Forelimb muscle (tissue), 1 donor: ENCODE measurements at regions not wholly inside any gene's neighbourhood (a gene's known extent, or its start where the extent isn't known, plus 50 kb on each side); places are given as distances from the start of the nearest gene placed in this dataset.

Source experiments
- DNase-seq: peaks from one replicate; pipeline ENCODE4 v3.0.0-alpha.2; 2013; ENCODE audit warnings: low read depth

DNA sequence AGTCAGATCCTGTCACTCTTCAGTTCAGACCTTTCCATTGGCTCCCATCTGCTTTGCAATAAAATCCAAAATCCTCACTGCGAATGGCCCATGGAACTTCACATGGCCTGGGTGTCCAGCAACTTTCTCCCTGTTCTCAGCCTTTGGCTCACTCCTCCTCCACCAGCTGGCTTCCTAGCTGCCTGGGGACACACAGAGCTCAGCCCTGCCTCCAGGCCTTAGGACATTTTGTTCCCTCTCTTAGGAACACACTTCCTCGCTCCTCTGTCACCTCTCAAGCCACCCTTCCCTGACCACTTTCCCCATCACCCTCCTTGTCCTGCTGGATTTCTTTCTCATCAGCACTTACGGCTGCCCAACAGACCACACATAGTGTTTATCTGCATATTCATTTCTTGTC is 419.6 kb downstream of the MED13L start:
- no peak for DNase-seq

- DNase-seq, result no peak
Observed at GRCh38 chr12:115857160-115857920, 420.2 kb downstream of the MED13L start.

- DNase-seq, result no peak
Observed at GRCh38 chr12:115852054-115852453, 425.4 kb downstream of the MED13L start.

DNA sequence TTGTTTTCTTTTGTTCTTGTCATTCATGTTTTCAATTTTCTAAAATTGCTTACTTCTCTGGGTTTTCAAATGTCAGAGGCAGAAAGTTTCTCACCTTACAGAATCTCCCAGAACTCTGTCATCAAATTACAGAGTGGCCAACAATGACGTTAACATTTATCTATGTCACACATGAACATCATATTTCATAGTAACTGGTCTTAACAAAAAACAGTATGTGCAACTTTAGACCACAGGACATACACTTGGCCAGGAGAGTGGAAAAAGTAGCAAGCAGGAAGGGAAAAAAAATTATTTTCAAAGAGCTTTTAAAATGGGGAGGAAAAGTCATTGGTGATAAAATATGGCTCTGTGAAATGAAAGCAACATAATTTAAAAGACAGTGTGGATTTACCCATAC is 426.5 kb downstream of the MED13L start:
- no peak for DNase-seq

DNA sequence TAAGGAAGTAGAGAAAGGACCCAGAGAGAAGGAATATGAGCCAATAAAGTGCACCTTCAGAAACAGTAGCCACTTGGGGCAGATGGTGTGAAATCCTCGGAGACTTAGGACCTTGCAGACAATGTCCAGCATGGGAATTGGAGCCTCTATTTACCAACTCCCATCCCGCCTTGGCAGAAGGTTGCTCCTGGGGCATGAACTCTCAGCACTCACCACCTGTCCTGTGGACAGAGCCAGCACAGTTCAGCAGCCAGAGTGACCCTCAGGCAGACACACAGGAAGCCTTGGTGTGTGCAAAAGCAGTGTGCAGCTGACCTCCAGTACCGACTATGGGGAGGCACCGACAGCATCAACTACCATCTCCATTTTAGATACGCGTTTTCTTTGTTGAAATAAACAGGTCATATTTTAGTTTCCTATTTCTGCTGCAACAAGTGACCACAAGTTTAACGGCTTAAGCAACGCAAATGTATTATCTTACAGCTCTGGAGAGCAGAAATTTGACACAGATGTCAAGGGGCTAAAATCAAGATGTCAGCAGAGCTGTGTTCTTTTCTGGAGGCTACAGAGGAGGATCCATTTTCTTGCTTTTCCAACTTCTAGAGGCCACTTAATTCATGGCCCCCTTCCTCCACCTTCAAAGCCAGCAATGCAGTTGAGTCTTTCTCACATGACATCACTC is 428.1 kb downstream of the MED13L start:
- no peak for DNase-seq

DNA sequence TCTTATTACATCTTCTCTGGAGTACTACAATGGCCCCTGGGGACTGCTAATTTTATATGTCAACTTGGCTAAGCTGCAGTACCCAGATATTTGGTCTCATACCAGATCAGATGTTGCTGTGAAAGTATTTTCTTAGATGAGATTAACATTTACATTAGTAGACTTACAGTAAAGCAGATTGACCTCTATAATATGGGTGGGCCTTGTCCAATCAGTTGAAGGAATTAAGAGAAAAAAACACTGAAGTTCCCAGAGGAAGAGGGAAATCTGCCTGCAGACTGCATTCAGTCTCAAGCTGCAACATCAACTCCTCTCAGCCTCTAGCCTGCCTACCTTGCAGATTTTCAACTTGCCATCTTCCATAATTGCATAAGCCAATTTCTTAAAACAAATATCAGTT is 430.1 kb downstream of the MED13L start:
- DNase-seq, result no peak

GRCh38 chr12:115846516-115846915 is 431.0 kb downstream of the MED13L start:
- no peak for DNase-seq

DNA sequence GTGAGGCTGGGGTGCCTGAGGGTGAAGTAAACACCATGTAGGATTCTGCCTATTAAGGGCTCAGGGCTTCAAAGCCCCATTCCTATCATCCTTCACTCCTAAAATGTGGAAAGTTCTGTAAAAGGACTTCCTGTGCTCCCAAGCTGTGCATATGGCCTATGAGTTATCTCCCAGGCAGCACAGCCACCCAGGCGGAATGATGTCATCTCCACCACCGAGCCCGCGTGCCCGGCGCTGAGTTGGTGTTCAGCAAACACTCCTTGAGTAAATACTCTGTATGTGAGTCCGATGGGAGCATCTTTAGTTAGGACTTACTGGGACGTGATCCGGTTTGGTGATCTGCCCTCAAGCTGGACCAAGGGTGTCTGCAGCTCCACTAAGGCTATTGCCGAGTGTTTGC is 437.3 kb downstream of the MED13L start:
- no peak for DNase-seq

DNA sequence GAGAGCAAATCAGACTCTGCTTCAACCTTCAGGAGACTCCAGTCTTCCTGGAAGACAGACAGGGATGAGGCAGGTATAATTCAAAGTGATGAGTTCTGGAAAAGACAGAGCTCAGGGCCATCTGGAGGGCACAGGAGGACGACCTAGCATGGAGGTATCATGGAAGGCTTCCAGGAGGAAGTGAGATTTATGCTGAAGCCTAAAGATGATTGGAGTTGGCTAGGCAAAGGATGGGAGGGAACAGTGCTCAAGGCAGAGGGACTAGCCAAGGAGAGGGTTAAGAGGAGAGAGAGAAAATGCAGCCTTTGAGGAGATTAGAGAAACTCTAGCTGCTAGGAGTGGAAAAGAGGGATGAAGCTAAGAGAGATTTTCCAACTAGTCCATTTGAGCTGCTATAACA is 438.5 kb downstream of the MED13L start:
- DNase-seq, result no peak

- no peak for DNase-seq
Observed at GRCh38 chr12:115837220-115837619, 440.3 kb downstream of the MED13L start.

GRCh38 chr12:115835445-115835844 is 442.0 kb downstream of the MED13L start:
- DNase-seq, result no peak

DNA sequence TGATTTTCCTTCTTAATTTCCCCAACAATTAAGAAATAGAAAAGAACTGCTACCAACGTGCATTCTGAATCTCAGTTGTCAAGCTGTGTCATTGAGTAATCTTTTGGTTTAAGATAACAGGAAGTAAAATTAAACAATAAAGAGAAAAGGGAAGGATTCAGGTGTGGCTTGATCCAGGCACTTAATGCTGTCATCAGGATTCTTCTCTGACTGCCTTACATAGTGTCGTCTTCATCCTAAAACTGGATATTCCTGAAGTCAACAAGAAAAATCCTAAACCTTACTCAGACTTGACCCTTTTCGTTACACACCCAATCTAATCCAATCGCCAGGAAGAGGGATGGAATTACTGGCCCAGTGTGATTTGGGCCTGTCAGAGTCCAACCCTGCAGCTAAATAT is 443.8 kb downstream of the MED13L start:
- DNase-seq, result no peak

- DNase-seq, result no peak
Observed at GRCh38 chr12:115830633-115831032, 446.9 kb downstream of the MED13L start.

GRCh38 chr12:115830070-115830469 is 447.4 kb downstream of the MED13L start:
- DNase-seq, result no peak

GRCh38 chr12:115828168-115828567 is 449.3 kb downstream of the MED13L start:
- no peak for DNase-seq

DNA sequence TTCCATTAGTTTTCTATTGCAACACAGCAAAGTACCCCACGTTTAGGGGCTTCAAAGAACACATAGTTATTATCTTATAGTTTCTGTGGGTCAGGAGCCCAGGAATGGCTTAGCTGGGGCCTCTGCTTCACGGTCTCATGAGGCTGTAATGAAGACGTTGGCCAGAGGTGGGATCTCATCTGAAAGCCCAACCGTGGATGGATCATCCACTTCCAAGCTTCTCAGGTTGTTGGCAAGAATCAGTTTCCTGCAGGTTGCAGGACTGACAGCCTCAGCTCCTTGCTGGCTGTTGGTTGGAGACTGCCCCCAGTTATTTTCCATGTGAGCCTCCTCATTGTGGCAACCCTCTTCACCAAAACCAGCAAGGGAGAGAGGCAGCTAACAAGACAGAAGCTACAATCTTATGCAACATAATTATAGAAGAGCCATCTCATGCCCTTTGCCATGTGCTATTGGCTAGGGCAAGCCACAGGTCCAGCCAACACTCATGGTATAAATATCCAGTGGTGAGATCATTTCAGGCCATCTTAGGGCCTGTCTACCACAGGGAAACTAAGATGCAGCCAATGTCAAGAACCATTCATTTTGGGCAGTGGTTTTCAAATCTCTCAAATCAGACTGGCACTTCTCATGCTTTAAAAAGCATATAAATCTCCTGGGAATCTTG is 452.4 kb downstream of the MED13L start:
- DNase-seq, result no peak

DNA sequence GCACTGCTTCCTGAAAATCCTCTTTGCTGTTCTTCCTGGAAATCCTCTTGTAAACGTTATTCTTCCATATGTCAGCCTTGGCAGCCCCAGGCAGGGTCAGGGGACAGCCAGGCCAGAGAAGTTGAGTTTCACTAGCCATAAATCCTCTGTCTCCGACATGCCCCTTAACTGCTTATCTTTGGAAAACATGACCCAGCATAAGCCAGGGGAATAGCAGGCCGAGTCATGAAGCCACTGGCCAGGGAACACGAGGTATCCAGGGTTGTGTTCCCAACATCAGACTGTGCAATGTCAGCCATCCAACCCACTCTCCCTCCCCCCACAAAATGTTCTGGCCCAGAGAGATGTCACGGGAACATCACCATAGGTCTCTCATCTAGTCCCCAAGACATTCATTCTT is 453.9 kb downstream of the MED13L start:
- DNase-seq, result no peak

GRCh38 chr12:115820656-115821055 is 456.8 kb downstream of the MED13L start:
- no peak for DNase-seq

GRCh38 chr12:115818973-115819372 is 458.5 kb downstream of the MED13L start:
- no peak for DNase-seq

GRCh38 chr12:115817389-115817788 is 460.1 kb downstream of the MED13L start:
- no peak for DNase-seq

DNA sequence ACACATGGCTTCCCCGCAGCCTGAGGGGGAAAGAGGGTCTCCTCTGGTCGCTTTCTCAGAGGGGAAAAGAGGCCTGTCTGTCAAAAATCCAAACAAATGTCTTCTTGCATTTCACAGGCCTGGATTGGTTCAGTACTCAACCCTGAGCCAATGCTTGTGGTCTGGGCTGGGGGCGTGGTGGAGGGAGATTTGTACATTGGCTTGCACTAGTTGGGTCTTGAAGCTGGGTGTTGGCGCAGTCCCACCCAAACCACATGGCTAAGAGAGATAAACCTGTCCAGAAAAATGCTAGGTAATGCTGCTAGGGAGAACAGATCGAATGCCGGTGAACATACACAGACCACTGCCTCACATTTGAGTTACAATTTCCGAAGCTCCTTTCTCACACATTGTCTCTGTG is 461.6 kb downstream of the MED13L start:
- no peak for DNase-seq

DNA sequence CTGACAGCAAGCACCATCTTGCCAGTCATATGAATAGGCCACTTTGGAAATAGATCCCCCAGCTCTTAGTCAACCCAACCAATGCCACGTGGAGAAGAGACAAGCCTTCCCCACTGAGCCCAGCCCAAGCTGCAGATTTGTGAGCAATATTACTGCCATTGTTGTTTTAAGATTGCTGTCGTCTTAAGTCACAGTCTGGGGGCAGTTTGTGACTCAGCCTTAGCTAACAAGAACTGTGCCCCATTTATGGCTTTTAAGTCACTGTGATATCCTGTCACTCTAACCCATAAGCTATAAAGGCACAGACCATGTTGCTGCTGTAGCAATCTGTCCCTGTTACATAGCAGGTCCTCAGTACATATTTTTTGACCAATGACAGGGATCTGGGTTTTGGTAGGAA is 464.2 kb downstream of the MED13L start:
- DNase-seq, result no peak

DNA sequence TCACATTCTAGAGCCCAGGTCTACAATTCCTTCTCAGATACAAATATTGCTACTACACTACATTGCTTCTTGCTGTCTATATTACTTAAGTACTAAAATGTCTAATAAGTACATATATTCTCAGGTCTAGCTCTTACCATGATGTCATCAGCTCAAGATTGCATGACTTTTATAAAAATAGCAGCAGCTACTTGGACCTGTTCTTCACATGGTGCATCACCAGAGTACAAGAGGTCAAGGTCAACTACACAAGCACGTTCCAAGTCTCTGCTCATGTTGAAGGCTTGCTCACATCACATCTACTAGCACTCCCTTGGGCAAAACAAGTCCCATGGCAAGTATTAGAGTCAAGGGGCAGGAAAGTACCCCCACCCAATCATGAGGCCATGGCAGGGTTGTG is 465.6 kb downstream of the MED13L start:
- no peak for DNase-seq
